ENCODE measurements at regions not wholly inside any gene's neighbourhood (a gene's known extent, or its start where the extent isn't known, plus 50 kb on each side); places are given as distances from the start of the nearest gene placed in this dataset.

DNA sequence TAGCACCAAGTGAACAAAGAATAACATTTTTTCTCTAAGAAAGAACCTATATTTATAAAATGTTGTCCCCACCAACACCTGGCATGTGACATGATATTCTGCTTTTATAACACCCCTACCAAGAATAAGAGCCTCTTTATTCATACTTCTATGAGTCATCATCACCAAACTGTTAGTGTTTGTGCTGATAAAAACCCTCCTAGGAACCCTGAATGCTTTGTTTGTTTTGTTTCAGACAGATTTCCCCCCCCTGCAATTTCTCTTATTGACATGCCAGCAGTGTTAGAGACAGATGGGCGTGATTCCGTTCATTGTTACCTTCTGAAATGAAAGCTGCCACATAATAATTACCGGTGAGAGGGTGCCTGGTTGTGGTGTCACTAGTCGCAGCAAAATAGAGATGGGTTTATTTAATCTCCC lies 651.1 kb downstream of the SORCS1 start:
- H4K5ac ChIP-seq (ENCODE audit: insufficient read length, low read depth, low read length), result no peak overlapping the region
- no peak overlapping the region for H2AK5ac ChIP-seq (ENCODE audit: low read depth, low read length)
- H3K14ac ChIP-seq (ENCODE audit: insufficient read length), result no peak overlapping the region
- H3K79me1 ChIP-seq (ENCODE audit: low read depth, low read length), result no peaks in the 10 kb centered on the region
- ChIA-PET POLR2A (ENCODE audit: partially characterized antibody) (no interaction called here), CTCF (ENCODE audit: partially characterized antibody) (interaction anchor here (0.6 to 0.9 kb wide), 3 partner anchors 9 to 559 kb away, joined by 3 read pairs; no protein-coding TSS in a partner anchor)
- H2BK120ac ChIP-seq (replicated peaks; ENCODE audit: low read depth, low read length), result no peak overlapping the region
- FAIRE-seq, result no peak
- H3K4ac ChIP-seq (replicated peaks; ENCODE audit: insufficient read length, low read depth, low read length), result no peak overlapping the region
- no peak overlapping the region for H3K9ac ChIP-seq (replicated peaks in 1 of 4; ENCODE audit: extremely low read depth in 1 of 4, low read depth in 3 of 4, low read length in 3 of 4)
- no peaks in the 10 kb centered on the region for H3K27me3 ChIP-seq (replicated peaks in 1 of 4; ENCODE audit: control insufficient read depth in 3 of 4, extremely low read depth in 1 of 4, insufficient read depth in 3 of 4, low read length in 3 of 4)
- H4K8ac ChIP-seq (ENCODE audit: extremely low read depth, insufficient read depth, low read length), result no peak overlapping the region
- H2BK20ac ChIP-seq (ENCODE audit: low read length), result no peak overlapping the region
- H3K23ac ChIP-seq (ENCODE audit: insufficient read length), result no peak overlapping the region
- H3K23me2 ChIP-seq (ENCODE audit: low read depth, low read length), result no peaks in the 10 kb centered on the region
- no peaks in the 10 kb centered on the region for H3K36me3 ChIP-seq (ENCODE audit: control insufficient read depth in 2 of 4, insufficient read depth in 4 of 4, low read length in 3 of 4)
- no peak overlapping the region for H4K91ac ChIP-seq (replicated peaks; ENCODE audit: insufficient read length, low read length)
- no peak overlapping the region for H2BK5ac ChIP-seq (ENCODE audit: low read depth, low read length)
- DNase-seq (ENCODE audit: low read depth in 1 of 2, low spot score in 2 of 2), result no peak
- H3K27ac ChIP-seq (ENCODE audit: low read depth, low read length), result no peak overlapping the region
- H3K9me3 ChIP-seq (ENCODE audit: insufficient read depth in 2 of 2, low read depth in 1 of 2, low read length in 1 of 2), result no peaks in the 10 kb centered on the region
- 91% methylated on average over 4 of the region's 4 CpGs; no CpG with 5 or more reads in 1 of the 2 experiments for WGBS, 2 experiments (ENCODE audit: extremely low coverage in 1 of 2, insufficient coverage in 1 of 2, insufficient read length in 1 of 2, insufficient replicate concordance in 2 of 2, low coverage in 1 of 2, low lambda C conversion rate in 2 of 2, missing lambda C conversion rate in 1 of 2)
- no peak overlapping the region for H2BK12ac ChIP-seq (ENCODE audit: low read depth, low read length)
- no peak overlapping the region for H3K56ac ChIP-seq (replicated peaks; ENCODE audit: insufficient read length, low read depth, low read length)
- H3K18ac ChIP-seq (ENCODE audit: extremely low read depth, low read length), result no peak overlapping the region
- H3K4me1 ChIP-seq (replicated peaks in 1 of 4; ENCODE audit: control insufficient read depth in 3 of 4, insufficient read depth in 4 of 4, low read length in 3 of 4), result no peaks in the 10 kb centered on the region
- no peaks in the 10 kb centered on the region for H4K20me1 ChIP-seq (replicated peaks in 1 of 2; ENCODE audit: control insufficient read depth in 1 of 2, insufficient read depth in 2 of 2, low read length in 2 of 2)
- H3K4me2 ChIP-seq (ENCODE audit: insufficient read depth in 1 of 2, low read depth in 2 of 2, low read length in 2 of 2), result no peak overlapping the region
- H2BK15ac ChIP-seq (ENCODE audit: low read length), result no peak overlapping the region
- no peak overlapping the region for H3K4me3 ChIP-seq (ENCODE audit: extremely low read depth in 1 of 4, insufficient read depth in 2 of 4, low read depth in 3 of 4, low read length in 4 of 4)
- no peaks in the 10 kb centered on the region for H3K79me2 ChIP-seq (ENCODE audit: control insufficient read depth in 1 of 2, insufficient read depth in 2 of 2, low read length in 2 of 2)
- no peak overlapping the region for H2AFZ ChIP-seq (ENCODE audit: low read length)
- TF ChIP-seq POU5F1 (IDR thresholded peaks at IDR 0.05; ENCODE audit: low read depth, low read length) (no peak), ZNF274 (IDR thresholded peaks at IDR 0.05; ENCODE audit: borderline replicate concordance, extremely low read depth, low read length) (no peak), BRCA1 (IDR thresholded peaks at IDR 0.05; ENCODE audit: low read depth, low read length) (no peak), TAF7 (optimal IDR thresholded peaks at IDR 0.05; ENCODE audit: borderline replicate concordance, low read depth, low read length) (no peak), TCF12 (IDR thresholded peaks at IDR 0.05; ENCODE audit: low read depth, low read length) (no peak), MAFK (IDR thresholded peaks at IDR 0.05; ENCODE audit: low read depth, low read length) (no peak), NANOG (IDR thresholded peaks at IDR 0.05; ENCODE audit: insufficient read depth, low read depth, low read length, poor library complexity, severe bottlenecking) (no peak), CHD2 (IDR thresholded peaks at IDR 0.05; ENCODE audit: low read length) (no peak), NRF1 (IDR thresholded peaks at IDR 0.05; ENCODE audit: low read depth, low read length) (no peak)
